ENCODE measurements at regions not wholly inside any gene's neighbourhood (a gene's known extent, or its start where the extent isn't known, plus 50 kb on each side); places are given as distances from the start of the nearest gene placed in this dataset.

DNA sequence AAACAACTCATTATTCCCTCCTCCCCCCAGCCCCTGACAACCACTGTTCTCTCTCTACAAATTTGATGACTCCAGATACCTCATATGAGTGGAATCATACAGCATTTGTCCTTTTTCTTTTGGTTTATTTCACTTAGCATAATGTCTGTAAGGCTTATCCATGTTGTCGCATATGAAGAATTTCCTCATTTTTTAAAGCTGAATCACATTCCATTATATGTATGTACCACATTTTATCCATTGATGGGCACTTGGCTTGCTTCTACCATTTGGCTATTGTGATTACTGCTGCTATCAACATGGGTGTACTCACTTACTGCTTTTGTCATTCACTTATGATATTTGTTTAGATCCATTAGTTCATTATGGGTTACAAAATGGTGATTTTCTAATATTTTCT lies 112.8 kb downstream of the BUB3 start:
- Histone ChIP-seq H4K20me1 (replicated peaks; ENCODE audit: control insufficient read depth, extremely low read depth, insufficient read depth, low read length) (no peaks in the 10 kb centered on the region), H3K36me3 (ENCODE audit: control insufficient read depth in 2 of 2, extremely low read depth in 1 of 2, insufficient read depth in 2 of 2, low read length in 2 of 2) (no peaks in the 10 kb centered on the region), H3K9me3 (replicated peaks; ENCODE audit: control insufficient read depth, insufficient read depth, low read length) (no peaks in the 10 kb centered on the region), H3K27ac (ENCODE audit: insufficient read depth, low read depth, low read length) (no peak overlapping the region), H3K79me2 (ENCODE audit: control insufficient read depth, insufficient read depth, low read length) (no peaks in the 10 kb centered on the region), H3K27me3 (ENCODE audit: control insufficient read depth in 2 of 2, insufficient read depth in 2 of 2, low read length in 2 of 2) (no peaks in the 10 kb centered on the region), H3K4me1 (ENCODE audit: control insufficient read depth, extremely low read depth, insufficient read depth, low read length) (no peaks in the 10 kb centered on the region), H2AFZ (ENCODE audit: low read depth, low read length) (no peak overlapping the region), H3K9me1 (replicated peaks; ENCODE audit: control insufficient read depth, extremely low read depth, insufficient read depth, low read length) (no peaks in the 10 kb centered on the region), H3K4me3 (replicated peaks in 1 of 3; ENCODE audit: insufficient read depth in 1 of 3, low read depth in 1 of 3, low read length in 3 of 3) (no peak overlapping the region), H3K9ac (replicated peaks; ENCODE audit: extremely low read depth, insufficient read depth, low read length) (no peak overlapping the region), H3K4me2 (ENCODE audit: insufficient read depth, low read length) (no peak overlapping the region)
- dilution Hi-C loops (cut with MboI; ENCODE audit: extremely low pct_ligation_motif_present, low sequenced_read_pairs) = no loop called here
- CTCF ChIA-PET = interaction anchor here (0.6 kb wide), 1 partner anchor 11 kb away, joined by 3 read pairs; no protein-coding TSS in a partner anchor
- FAIRE-seq = no peak
- BruUV-seq (replicated peaks) = no TSS peak
- no peak for TF ChIP-seq FOS (IDR thresholded peaks at IDR 0.05; ENCODE audit: borderline replicate concordance, insufficient read depth, low read length)
- TF ChIP-seq JUN (IDR thresholded peaks at IDR 0.05; ENCODE audit: borderline replicate concordance, insufficient read depth, insufficient read length, low read depth) = no peak
- no peak for TF ChIP-seq MYC (IDR thresholded peaks at IDR 0.05; ENCODE audit: low read depth, low read length)
- TF ChIP-seq EZH2 (IDR thresholded peaks at IDR 0.05; ENCODE audit: borderline replicate concordance, low read depth, low read length, severe bottlenecking) = no peak
- TF ChIP-seq MAX (IDR thresholded peaks at IDR 0.05; ENCODE audit: insufficient read depth, insufficient read length) = no peak
- no peak for TF ChIP-seq CTCF (IDR thresholded peaks at IDR 0.05; ENCODE audit: extremely low read depth in 1 of 2, insufficient read depth in 1 of 2, low read depth in 1 of 2, low read length in 2 of 2)
- TF ChIP-seq POLR2AphosphoS5 (IDR thresholded peaks at IDR 0.05; ENCODE audit: insufficient read depth, low read depth, low read length) = no peak
- TF ChIP-seq POLR2A (IDR thresholded peaks at IDR 0.05; ENCODE audit: low read depth, low read length) = no peak
- TF ChIP-seq GATA2 (IDR thresholded peaks at IDR 0.05; ENCODE audit: insufficient read depth, insufficient read length, low read depth, low read length) = no peak
- intact Hi-C loops (cut with micrococcal nuclease) = no loop called here
- DNase-seq (ENCODE audit: low read depth, low spot score) = no peak
- POLR2A ChIA-PET = no interaction called here
